Thymus (tissue), 11 donors: ENCODE measurements at regions not wholly inside any gene's neighbourhood (a gene's known extent, or its start where the extent isn't known, plus 50 kb on each side); places are given as distances from the start of the nearest gene placed in this dataset.

ENCODE experiments used
- DNase-seq, 9 donors: peaks; one replicate each; pipeline ENCODE4 v3.0.0-alpha.2; 2013; ENCODE audit warnings: low spot score in 9 of 9, low read depth in 6 of 9, missing footprints in 1 of 9
- H3K27ac ChIP-seq, 2 donors: one replicate each; pipeline ENCODE4 v1.5.1; 2013; ENCODE audit warnings: control low read depth in 1 of 2, low read depth in 1 of 2, low read length in 1 of 2, mild to moderate bottlenecking in 1 of 2, moderate library complexity in 1 of 2
- H3K27me3 ChIP-seq, 2 donors: one replicate each; pipeline ENCODE4 v1.5.1; 2013; ENCODE audit warnings: low read length in 1 of 2; ENCODE audit not compliant: control insufficient read depth in 2 of 2, insufficient read depth in 1 of 2
- H3K36me3 ChIP-seq, 2 donors: one replicate each; pipeline ENCODE4 v1.5.1; 2013; ENCODE audit warnings: low read length in 1 of 2, mild to moderate bottlenecking in 1 of 2, moderate library complexity in 1 of 2; ENCODE audit not compliant: control insufficient read depth in 2 of 2, insufficient read depth in 2 of 2
- H3K4me1 ChIP-seq, 2 donors: one replicate each; pipeline ENCODE4 v1.5.1; 2013; ENCODE audit warnings: low read length in 2 of 2; ENCODE audit not compliant: control insufficient read depth in 2 of 2, insufficient read depth in 2 of 2
- H3K4me3 ChIP-seq, 2 donors: one replicate each; pipeline ENCODE4 v1.5.1; 2013; ENCODE audit warnings: low read length in 2 of 2, control low read depth in 1 of 2, mild to moderate bottlenecking in 1 of 2
- H3K9me3 ChIP-seq, 2 donors: one replicate each; pipeline ENCODE4 v1.5.1; 2013; ENCODE audit warnings: low read length in 1 of 2, mild to moderate bottlenecking in 1 of 2; ENCODE audit not compliant: control insufficient read depth in 2 of 2, insufficient read depth in 1 of 2
- WGBS: extraction: QIAGEN DNeasy Blood & Tissue Kit; methylation state at CpG from one replicate; pipeline ENCODE4 v1.1.7; 2013; 5-methylcytosine and 5-hydroxymethylcytosine counted together
- donor health status: healthy.

- H3K4me3 ChIP-seq, result no peak overlapping the region
- no peak for DNase-seq
- H3K36me3 ChIP-seq, result no peaks in the 10 kb centered on the region
- H3K27me3 ChIP-seq, result no peaks in the 10 kb centered on the region
- H3K9me3 ChIP-seq, result no peaks in the 10 kb centered on the region
- WGBS, result 71% methylated on average over 1 of the region's 1 CpG
- H3K4me1 ChIP-seq, result no peaks in the 10 kb centered on the region
- no peak overlapping the region for H3K27ac ChIP-seq
These were observed 75.5 kb upstream of the SLC39A8 start for GRCh38 chr4:102420563-102421398.

GRCh38 chr4:102422843-102423242 lies 77.6 kb upstream of the SLC39A8 start:
- WGBS, result 97% methylated on average over 2 of the region's 2 CpGs
- Histone ChIP-seq H3K4me1 (no peaks in the 10 kb centered on the region), H3K4me3 (no peak overlapping the region)

GRCh38 chr4:102423375-102423774 lies 77.8 kb upstream of the NFKB1 start:
- Histone ChIP-seq H3K4me1 (no peaks in the 10 kb centered on the region), H3K36me3 (no peaks in the 10 kb centered on the region), H3K9me3 (no peaks in the 10 kb centered on the region), H3K27ac (no peak overlapping the region), H3K27me3 (no peaks in the 10 kb centered on the region), H3K4me3 (no peak overlapping the region)
- peak in 2 of 9 donors; percentile 20 to 36 for DNase-seq

More at GRCh38 chr4:102422843-102423242, 77.6 kb upstream of the SLC39A8 start:
- DNase-seq, result no peak
- H3K9me3 ChIP-seq, result no peaks in the 10 kb centered on the region
- H3K27me3 ChIP-seq, result no peaks in the 10 kb centered on the region
- H3K36me3 ChIP-seq, result no peaks in the 10 kb centered on the region
- H3K27ac ChIP-seq, result no peak overlapping the region

- H3K36me3 ChIP-seq, result no peaks in the 10 kb centered on the region
- H3K27me3 ChIP-seq, result no peaks in the 10 kb centered on the region
- H3K4me3 ChIP-seq, result no peak overlapping the region
- DNase-seq, result no peak
- 97% methylated on average over 3 of the region's 3 CpGs for WGBS
- no peaks in the 10 kb centered on the region for H3K9me3 ChIP-seq
- no peaks in the 10 kb centered on the region for H3K4me1 ChIP-seq
- no peak overlapping the region for H3K27ac ChIP-seq
These were observed 73.7 kb upstream of the NFKB1 start for GRCh38 chr4:102427371-102427998.

- Histone ChIP-seq H3K27ac (no peak overlapping the region), H3K36me3 (no peaks in the 10 kb centered on the region), H3K4me3 (no peak overlapping the region), H3K4me1 (no peaks in the 10 kb centered on the region), H3K9me3 (no peaks in the 10 kb centered on the region), H3K27me3 (no peaks in the 10 kb centered on the region)
- 94% methylated on average over 4 of the region's 4 CpGs for WGBS
- DNase-seq, result no peak
These were observed 73.0 kb upstream of the NFKB1 start for GRCh38 chr4:102428122-102428521.

- no peaks in the 10 kb centered on the region for H3K4me1 ChIP-seq
- no peaks in the 10 kb centered on the region for H3K36me3 ChIP-seq
These were observed 71.6 kb upstream of the NFKB1 start for GRCh38 chr4:102429553-102429952.

GRCh38 chr4:102430461-102430910 lies 70.7 kb upstream of the NFKB1 start:
- H3K36me3 ChIP-seq, result no peaks in the 10 kb centered on the region
- peak overlapping the region; percentile 60 to 61 for H3K4me3 ChIP-seq
- H3K4me1 ChIP-seq, result no peaks in the 10 kb centered on the region
- WGBS, result 10% methylated on average over 2 of the region's 2 CpGs
- H3K27me3 ChIP-seq, result no peaks in the 10 kb centered on the region
- DNase-seq, result peak in 2 of 9 donors; percentile 6 to 41
- no peaks in the 10 kb centered on the region for H3K9me3 ChIP-seq
- H3K27ac ChIP-seq, result no peak overlapping the region

More at GRCh38 chr4:102429553-102429952, 71.6 kb upstream of the NFKB1 start:
- 97% methylated on average over 7 of the region's 7 CpGs for WGBS
- Histone ChIP-seq H3K27ac (no peak overlapping the region), H3K27me3 (no peaks in the 10 kb centered on the region), H3K9me3 (no peaks in the 10 kb centered on the region), H3K4me3 (no peak overlapping the region)
- DNase-seq, result no peak

- no peaks in the 10 kb centered on the region for H3K36me3 ChIP-seq
- no peak for DNase-seq
- H3K27me3 ChIP-seq, result no peaks in the 10 kb centered on the region
- H3K27ac ChIP-seq, result no peak overlapping the region
- H3K4me1 ChIP-seq, result no peaks in the 10 kb centered on the region
- H3K9me3 ChIP-seq, result no peaks in the 10 kb centered on the region
- H3K4me3 ChIP-seq, result peak overlapping the region; percentile 60 to 61
These were observed 69.6 kb upstream of the NFKB1 start for GRCh38 chr4:102431608-102431961.

GRCh38 chr4:102437111-102437510 lies 64.0 kb upstream of the NFKB1 start:
- Histone ChIP-seq H3K9me3 (no peaks in the 10 kb centered on the region), H3K4me3 (no peak overlapping the region), H3K27ac (no peak overlapping the region), H3K36me3 (no peaks in the 10 kb centered on the region), H3K4me1 (no peaks in the 10 kb centered on the region), H3K27me3 (no peaks in the 10 kb centered on the region)
- no peak for DNase-seq
- 81% methylated on average over 3 of the region's 3 CpGs for WGBS
